Stomach (tissue), 4 donors: ENCODE measurements at regions not wholly inside any gene's neighbourhood (a gene's known extent, or its start where the extent isn't known, plus 50 kb on each side); places are given as distances from the start of the nearest gene placed in this dataset.

ENCODE experiments used
- CTCF ChIP-seq, 7 experiments: fragments of 450-650 bp in 4 of 7; fragments of 200-600 bp in 3 of 7; sonication (generic) in 3 of 7; IDR thresholded peaks; one replicate each; pipeline ENCODE4 v1.5.1; 2016 to 2019; ENCODE audit warnings: antibody characterized with exemption in 7 of 7, control low read depth in 2 of 7, mild to moderate bottlenecking in 1 of 7
- EP300 ChIP-seq: sonication (generic); formaldehyde crosslinking; IDR thresholded peaks from one replicate; pipeline ENCODE4 v1.6.1; 2017; ENCODE audit warnings: antibody characterized with exemption
- POLR2A ChIP-seq, 4 donors: fragments of 450-650 bp; IDR thresholded peaks; one replicate each; pipeline ENCODE4 v1.6.1; 2016; ENCODE audit warnings: antibody characterized with exemption in 4 of 4, control low read depth in 2 of 4, mild to moderate bottlenecking in 1 of 4, moderate library complexity in 1 of 4
- POLR2AphosphoS5 ChIP-seq, 3 donors: sonication (generic); formaldehyde crosslinking; IDR thresholded peaks; one replicate each; pipeline ENCODE4 v1.6.1; 2016; ENCODE audit warnings: antibody characterized with exemption in 3 of 3

GRCh38 chr12:83196694-83197350 lies 510.1 kb downstream of the TMTC2 start:
- no peak for TF ChIP-seq POLR2A (IDR thresholded peaks at IDR 0.05)
- TF ChIP-seq CTCF (IDR thresholded peaks at IDR 0.05) = no peak
- TF ChIP-seq EP300 = no peak
- no peak for TF ChIP-seq POLR2AphosphoS5 (IDR thresholded peaks at IDR 0.05)
